HT1080 (cell line): ENCODE measurements at regions not wholly inside any gene's neighbourhood (a gene's known extent, or its start where the extent isn't known, plus 50 kb on each side); places are given as distances from the start of the nearest gene placed in this dataset.

Source experiments
- DNase-seq: peaks from one replicate; pipeline ENCODE4 v3.0.0-alpha.2; 2015; ENCODE audit warnings: low read depth

- DNase-seq, result no peak
Observed at GRCh38 chr21:22544747-22545146, 1546.5 kb downstream of the NCAM2 start.

DNA sequence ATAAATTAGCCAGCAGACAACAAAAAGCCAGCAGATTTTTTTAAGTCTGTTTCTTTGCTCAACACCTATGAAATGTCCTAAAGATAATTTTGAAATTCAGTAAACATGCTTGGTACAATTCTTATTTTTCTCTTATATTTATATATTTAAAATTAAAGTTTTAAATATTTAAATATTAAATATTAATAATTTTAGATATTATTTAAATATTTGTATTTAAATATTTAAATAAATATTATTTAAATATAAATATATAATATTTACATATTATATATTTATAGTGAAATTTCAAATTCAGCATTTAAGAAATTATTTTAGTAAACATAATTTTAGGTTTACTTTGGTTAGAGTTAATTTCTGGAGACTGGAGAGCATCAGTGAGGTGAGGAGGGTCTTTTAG, 1554.2 kb downstream of the NCAM2 start:
- DNase-seq, result no peak

GRCh38 chr21:22554690-22555316, 1556.6 kb downstream of the NCAM2 start:
- DNase-seq, result no peak

DNA sequence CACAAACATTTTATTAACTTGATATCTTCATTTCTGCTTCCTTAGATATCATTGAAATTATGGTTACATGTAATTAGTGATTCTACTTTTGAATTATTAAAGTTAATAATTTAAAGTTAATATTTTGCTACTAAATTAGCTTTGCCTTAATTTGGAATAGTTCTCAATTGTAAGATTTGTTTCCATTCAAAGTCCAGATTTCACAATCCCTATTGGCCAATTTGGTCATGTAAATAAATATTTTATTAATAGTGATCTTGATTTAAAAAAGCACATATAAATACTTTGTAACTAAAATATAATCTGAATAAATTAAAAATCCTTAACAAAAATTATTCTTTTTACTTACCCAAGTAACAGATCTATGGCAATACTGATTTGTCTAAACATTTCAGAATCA, 1558.6 kb downstream of the NCAM2 start:
- DNase-seq, result no peak

- no peak for DNase-seq
Observed at GRCh38 chr21:22561946-22562345, 1563.7 kb downstream of the NCAM2 start.

GRCh38 chr21:22573834-22574233, 1575.6 kb downstream of the NCAM2 start:
- no peak for DNase-seq

DNA sequence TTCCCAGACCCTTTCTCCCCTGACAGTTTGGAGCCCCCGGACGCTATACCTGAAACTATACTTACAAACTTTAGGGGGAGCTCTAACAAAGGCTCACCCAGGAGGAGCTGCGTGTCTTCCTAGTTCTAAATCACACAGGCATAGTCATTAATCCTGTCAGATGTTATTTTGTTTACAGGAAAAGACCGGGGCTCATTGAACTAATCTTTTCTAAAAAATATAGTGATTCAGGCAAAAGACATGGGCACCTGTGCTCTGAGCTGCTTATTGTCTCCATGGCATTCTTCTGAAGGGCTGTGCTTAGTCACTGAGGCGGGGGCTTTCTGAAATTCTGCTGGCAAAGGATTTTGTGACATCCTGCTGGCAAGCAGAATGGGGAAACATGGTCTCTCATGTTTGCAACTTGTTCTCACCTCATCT, 1577.0 kb downstream of the NCAM2 start:
- peak; percentile 72 for DNase-seq

DNA sequence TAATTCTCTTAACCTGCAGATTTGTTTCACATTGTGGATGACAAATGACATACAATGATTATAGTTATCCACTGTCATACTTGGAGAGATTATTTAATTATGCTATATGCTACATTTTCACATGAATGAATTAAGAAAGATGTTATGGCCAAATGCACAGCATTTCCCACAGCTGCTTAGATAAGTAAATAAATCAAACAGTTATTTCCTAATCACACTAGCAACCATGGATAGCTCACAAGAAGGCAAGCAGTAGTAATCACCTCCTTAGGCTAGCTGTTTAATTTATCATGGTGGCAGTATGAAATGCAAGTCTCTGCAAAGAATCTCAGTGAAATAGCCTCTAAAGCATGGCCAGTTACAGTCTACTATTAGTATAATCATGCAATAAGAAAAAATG, 1581.5 kb downstream of the NCAM2 start:
- no peak for DNase-seq

- no peak for DNase-seq
Observed at GRCh38 chr21:22582026-22582425, 1583.8 kb downstream of the NCAM2 start.

DNA sequence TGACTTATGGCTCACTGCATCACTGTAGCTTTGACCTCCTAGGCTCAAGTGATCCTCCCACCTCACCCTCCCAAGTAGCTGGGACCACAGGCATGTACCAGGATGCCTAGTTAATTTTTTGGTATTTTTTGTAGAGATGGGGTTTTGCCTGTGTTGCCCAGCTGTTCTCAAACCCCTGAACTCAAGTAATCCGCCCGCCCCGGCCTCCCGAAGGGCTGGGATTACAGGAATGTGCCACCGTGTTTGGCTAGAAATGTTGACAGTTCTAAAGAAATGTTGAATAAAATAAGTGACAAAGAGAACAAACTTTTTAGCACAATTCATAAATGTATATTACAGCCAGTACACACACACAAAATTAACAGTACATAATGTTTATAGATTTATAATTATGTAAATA, 1586.1 kb downstream of the NCAM2 start:
- no peak for DNase-seq

DNA sequence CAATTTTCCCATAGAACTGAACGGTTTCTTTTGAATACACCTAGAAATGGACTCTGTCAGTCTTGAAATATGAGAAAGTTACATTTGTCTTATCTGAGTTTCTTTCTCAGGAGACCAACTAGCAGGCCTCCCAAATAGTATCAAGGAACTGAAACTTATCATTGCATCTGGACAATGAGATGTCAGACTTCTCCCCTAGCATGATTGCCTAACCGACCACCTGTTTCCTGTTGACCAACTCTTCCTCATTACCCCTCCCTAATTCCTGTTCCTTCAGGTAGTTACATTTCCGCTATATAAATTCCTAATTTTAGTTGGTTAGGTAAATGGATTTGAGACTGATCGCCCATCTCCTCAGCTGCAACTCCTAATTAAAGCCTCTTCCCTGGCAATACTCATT, 1587.3 kb downstream of the NCAM2 start:
- DNase-seq, result no peak

DNA sequence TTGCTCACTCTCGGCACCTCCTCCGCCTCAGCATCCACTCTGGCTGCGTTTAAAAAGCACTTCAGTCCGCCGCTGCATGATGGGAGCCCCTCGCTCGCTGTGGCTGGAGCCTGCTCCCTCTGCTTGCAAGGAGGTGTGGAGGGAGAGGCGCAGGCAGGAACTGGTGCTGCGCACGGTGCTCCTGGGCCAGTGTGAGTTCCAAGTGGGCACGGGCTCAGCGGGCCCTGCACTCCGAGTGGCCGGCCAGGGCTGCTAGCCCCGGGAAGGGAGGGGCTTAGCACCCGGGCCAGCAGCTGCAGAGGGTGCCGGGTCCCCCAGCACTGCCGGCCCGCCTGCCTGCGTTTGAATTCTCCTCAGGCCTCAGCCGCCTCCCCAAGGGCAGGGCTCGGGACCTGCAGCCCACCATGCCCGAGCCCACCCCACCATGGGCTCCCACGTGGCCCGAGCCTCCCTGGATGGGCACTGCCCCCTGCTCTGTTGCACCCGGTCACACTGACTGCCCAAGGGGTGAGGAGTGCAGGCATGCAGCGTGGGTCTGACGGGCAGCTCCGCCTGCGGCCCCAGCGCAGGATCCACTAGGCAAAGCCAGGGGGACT, 1599.5 kb downstream of the NCAM2 start:
- DNase-seq, result no peak

GRCh38 chr21:22609802-22610201, 1611.6 kb downstream of the NCAM2 start:
- no peak for DNase-seq

- DNase-seq, result no peak
Observed at GRCh38 chr21:22627911-22628310, 1629.7 kb downstream of the NCAM2 start.

GRCh38 chr21:22630953-22631465, 1632.8 kb downstream of the NCAM2 start:
- no peak for DNase-seq

DNA sequence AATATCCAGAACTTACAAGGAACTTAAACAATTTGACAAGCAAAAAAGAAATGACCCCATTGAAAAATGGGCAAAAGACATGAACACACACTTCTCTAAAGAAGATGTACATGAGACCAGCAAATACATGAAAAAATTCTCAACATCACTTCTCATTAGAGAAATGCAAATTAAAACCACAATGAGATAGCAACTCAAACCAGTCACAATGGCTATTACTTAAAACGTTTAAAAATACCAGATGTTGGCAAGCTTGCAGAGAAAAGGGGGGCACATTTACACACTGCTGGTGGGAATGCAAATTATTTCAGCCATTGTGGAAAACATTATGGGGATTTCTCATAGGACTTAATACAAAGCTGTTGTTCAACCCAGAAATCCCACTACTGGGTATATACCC, 1634.0 kb downstream of the NCAM2 start:
- no peak for DNase-seq

DNA sequence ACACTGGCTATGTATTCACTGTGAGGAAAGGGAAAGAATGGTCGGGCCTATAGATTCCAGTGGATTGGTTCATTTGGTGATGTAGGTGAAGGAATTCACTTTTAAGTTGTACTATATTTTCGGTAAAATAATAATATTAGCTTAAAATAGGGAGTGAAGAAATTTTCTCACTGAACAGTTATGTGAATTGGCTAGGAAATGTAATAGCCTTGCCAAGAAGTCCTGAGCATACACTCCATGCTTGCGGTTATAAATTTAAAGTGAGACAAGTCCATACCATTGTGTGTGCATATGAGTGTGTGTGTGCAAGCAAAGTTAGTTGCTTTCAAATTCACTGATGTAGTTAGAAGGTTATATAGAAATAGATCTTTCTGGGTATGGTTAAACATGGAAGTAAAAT, 1651.0 kb downstream of the NCAM2 start:
- DNase-seq, result no peak

DNA sequence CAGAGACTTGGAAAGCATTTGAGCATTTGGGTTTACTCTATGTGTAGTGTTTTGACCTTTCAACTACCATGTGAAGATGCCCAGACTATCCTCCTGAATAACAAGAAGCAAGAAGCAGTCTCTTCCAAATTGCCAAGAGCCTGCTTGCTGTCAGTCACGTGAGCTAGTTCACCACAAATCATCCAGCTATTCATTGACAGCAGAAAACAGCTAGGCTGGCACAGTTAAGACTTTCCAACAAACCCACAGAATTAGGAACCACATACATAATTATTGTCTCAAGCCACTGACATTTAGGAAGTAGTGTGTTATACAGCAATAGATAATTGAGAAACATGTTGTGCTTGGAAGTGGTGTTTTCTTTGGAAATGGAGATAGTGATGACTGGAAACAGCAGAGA, 1652.0 kb downstream of the NCAM2 start:
- DNase-seq, result no peak

- no peak for DNase-seq
Observed at GRCh38 chr21:22657781-22658180, 1659.6 kb downstream of the NCAM2 start.

GRCh38 chr21:22670148-22670547, 1671.9 kb downstream of the NCAM2 start:
- DNase-seq, result no peak

- no peak for DNase-seq
Observed at GRCh38 chr21:22679207-22679606, 1681.0 kb downstream of the NCAM2 start.

DNA sequence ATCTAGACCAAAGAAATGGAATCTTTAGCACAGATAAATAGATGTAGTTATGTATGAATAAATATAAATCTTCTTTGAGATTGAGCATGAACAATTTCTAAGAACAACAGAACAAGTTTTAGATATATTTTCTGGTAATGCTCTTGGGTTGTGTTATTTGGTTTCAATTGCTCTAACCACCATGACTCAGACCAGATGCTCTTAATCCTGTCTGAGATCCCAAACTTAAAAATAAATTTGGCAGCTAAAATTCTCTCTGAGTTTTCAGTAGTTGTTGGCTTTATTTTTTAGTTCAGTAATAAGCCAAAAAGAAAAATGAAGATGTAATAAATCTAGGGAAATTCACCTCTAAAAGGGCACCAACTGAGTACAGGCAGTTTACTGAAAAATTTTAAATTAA, 1693.4 kb downstream of the NCAM2 start:
- no peak for DNase-seq

- DNase-seq, result no peak
Observed at GRCh38 chr21:22703521-22703920, 1705.3 kb downstream of the NCAM2 start.
